Uterus (tissue), 2 donors: ENCODE measurements at regions not wholly inside any gene's neighbourhood (a gene's known extent, or its start where the extent isn't known, plus 50 kb on each side); places are given as distances from the start of the nearest gene placed in this dataset.

Source experiments
- POLR2A ChIP-seq, 2 donors: fragments of 450-650 bp; IDR thresholded peaks; one replicate each; pipeline ENCODE4 v1.6.1; 2016; ENCODE audit warnings: antibody characterized with exemption in 2 of 2, mild to moderate bottlenecking in 1 of 2, moderate library complexity in 1 of 2
- TF ChIP-seq, protein P1 (sequence below), 4 experiments: fragments of 200-600 bp in 2 of 4; fragments of 450-650 bp in 2 of 4; sonication (generic) in 2 of 4; IDR thresholded peaks; one replicate each; pipeline ENCODE4 v1.5.1; 2016 to 2019; ENCODE audit warnings: antibody characterized with exemption in 4 of 4, mild to moderate bottlenecking in 2 of 4, moderate library complexity in 1 of 4

DNA sequence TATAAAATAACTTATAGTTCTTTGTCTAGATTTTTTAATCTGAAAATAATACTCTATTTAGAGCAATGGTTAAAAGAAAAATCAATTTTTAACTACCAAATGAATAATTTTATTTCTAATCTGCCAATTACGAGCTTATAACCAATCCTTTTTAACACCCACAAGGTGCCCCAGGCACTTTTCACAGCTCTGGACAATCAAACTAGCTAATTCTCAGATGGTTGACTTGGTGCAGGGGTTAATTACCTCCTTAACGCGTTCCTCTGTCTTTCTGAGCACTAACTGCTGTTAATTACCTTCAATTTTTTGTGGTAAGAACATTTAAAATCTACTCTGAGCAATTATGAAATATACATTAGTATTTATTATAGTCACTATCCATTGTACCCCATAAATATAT, 109.6 kb upstream of the PJA2 start:
- TF ChIP-seq POLR2A (IDR thresholded peaks at IDR 0.05): no peak
- TF ChIP-seq, protein P1, sequence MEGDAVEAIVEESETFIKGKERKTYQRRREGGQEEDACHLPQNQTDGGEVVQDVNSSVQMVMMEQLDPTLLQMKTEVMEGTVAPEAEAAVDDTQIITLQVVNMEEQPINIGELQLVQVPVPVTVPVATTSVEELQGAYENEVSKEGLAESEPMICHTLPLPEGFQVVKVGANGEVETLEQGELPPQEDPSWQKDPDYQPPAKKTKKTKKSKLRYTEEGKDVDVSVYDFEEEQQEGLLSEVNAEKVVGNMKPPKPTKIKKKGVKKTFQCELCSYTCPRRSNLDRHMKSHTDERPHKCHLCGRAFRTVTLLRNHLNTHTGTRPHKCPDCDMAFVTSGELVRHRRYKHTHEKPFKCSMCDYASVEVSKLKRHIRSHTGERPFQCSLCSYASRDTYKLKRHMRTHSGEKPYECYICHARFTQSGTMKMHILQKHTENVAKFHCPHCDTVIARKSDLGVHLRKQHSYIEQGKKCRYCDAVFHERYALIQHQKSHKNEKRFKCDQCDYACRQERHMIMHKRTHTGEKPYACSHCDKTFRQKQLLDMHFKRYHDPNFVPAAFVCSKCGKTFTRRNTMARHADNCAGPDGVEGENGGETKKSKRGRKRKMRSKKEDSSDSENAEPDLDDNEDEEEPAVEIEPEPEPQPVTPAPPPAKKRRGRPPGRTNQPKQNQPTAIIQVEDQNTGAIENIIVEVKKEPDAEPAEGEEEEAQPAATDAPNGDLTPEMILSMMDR (IDR thresholded peaks at IDR 0.05): no peak
